Thymus (tissue), 11 donors: ENCODE measurements at regions not wholly inside any gene's neighbourhood (a gene's known extent, or its start where the extent isn't known, plus 50 kb on each side); places are given as distances from the start of the nearest gene placed in this dataset.

ENCODE experiments used
- DNase-seq, 9 donors: peaks; one replicate each; pipeline ENCODE4 v3.0.0-alpha.2; 2013; ENCODE audit warnings: low spot score in 9 of 9, low read depth in 6 of 9, missing footprints in 1 of 9
- H3K27ac ChIP-seq, 2 donors: one replicate each; pipeline ENCODE4 v1.5.1; 2013; ENCODE audit warnings: control low read depth in 1 of 2, low read depth in 1 of 2, low read length in 1 of 2, mild to moderate bottlenecking in 1 of 2, moderate library complexity in 1 of 2
- H3K27me3 ChIP-seq, 2 donors: one replicate each; pipeline ENCODE4 v1.5.1; 2013; ENCODE audit warnings: low read length in 1 of 2; ENCODE audit not compliant: control insufficient read depth in 2 of 2, insufficient read depth in 1 of 2
- H3K36me3 ChIP-seq, 2 donors: one replicate each; pipeline ENCODE4 v1.5.1; 2013; ENCODE audit warnings: low read length in 1 of 2, mild to moderate bottlenecking in 1 of 2, moderate library complexity in 1 of 2; ENCODE audit not compliant: control insufficient read depth in 2 of 2, insufficient read depth in 2 of 2
- H3K4me1 ChIP-seq, 2 donors: one replicate each; pipeline ENCODE4 v1.5.1; 2013; ENCODE audit warnings: low read length in 2 of 2; ENCODE audit not compliant: control insufficient read depth in 2 of 2, insufficient read depth in 2 of 2
- H3K4me3 ChIP-seq, 2 donors: one replicate each; pipeline ENCODE4 v1.5.1; 2013; ENCODE audit warnings: low read length in 2 of 2, control low read depth in 1 of 2, mild to moderate bottlenecking in 1 of 2
- H3K9me3 ChIP-seq, 2 donors: one replicate each; pipeline ENCODE4 v1.5.1; 2013; ENCODE audit warnings: low read length in 1 of 2, mild to moderate bottlenecking in 1 of 2; ENCODE audit not compliant: control insufficient read depth in 2 of 2, insufficient read depth in 1 of 2
- WGBS: extraction: QIAGEN DNeasy Blood & Tissue Kit; methylation state at CpG from one replicate; pipeline ENCODE4 v1.1.7; 2013; 5-methylcytosine and 5-hydroxymethylcytosine counted together
- donor health status: healthy.

DNA sequence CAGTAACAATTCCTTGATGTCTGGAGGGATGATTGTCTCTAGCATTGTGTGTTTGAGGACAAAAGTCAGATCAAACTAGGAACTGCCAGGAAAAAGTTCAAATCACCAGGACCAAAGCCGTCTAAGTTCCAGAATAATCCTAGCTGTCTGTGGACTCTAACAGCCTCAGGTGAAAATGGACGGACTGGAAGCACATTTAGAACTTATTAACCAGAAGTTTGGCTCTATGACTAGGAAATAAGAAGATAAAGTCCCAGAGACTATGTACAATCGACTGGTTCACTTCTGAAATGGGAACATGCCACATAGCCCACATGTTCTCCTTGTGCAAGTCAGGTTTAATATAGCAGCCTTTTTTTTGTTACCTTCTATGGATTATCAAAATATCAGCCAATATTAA is 50.6 kb upstream of the SGO1 start:
- no peaks in the 10 kb centered on the region for H3K4me1 ChIP-seq
- H3K36me3 ChIP-seq = no peaks in the 10 kb centered on the region
- H3K4me3 ChIP-seq = no peak overlapping the region
- H3K9me3 ChIP-seq = no peaks in the 10 kb centered on the region
- no peak overlapping the region for H3K27ac ChIP-seq
- DNase-seq = no peak
- 90% methylated on average over 3 of the region's 3 CpGs for WGBS
- no peaks in the 10 kb centered on the region for H3K27me3 ChIP-seq
